ENCODE measurements at regions not wholly inside any gene's neighbourhood (a gene's known extent, or its start where the extent isn't known, plus 50 kb on each side); places are given as distances from the start of the nearest gene placed in this dataset.

- DNase-seq (ENCODE audit: low read depth) = no peak
Measured at GRCh38 chr13:97562962-97563361, 129.0 kb downstream of the RAP2A start.

DNA sequence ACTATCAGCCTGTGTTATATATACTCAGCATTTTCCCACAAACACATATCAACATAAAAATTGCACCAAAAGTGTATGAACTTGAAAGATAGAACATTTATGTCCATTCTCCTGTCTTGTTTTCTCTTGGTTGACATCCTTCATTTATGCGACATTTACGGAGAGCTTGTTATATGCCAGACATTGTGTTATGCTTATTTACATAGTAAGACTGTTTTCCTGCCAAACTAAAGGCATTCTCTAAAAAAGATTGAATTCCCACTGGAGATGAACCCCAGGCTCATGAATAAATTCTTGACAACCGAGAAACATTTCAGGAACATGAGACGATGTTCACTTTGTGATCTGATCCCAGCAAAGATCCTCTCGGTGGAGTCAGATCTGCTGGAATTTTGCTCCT lies 131.0 kb downstream of the RAP2A start:
- no peak for DNase-seq (ENCODE audit: low read depth)

GRCh38 chr13:97565906-97566305 lies 131.9 kb downstream of the RAP2A start:
- DNase-seq (ENCODE audit: low read depth) = no peak

GRCh38 chr13:97566907-97567306 lies 132.9 kb downstream of the RAP2A start:
- no peak for DNase-seq (ENCODE audit: low read depth)

GRCh38 chr13:97567510-97568243 lies 133.7 kb downstream of the RAP2A start:
- DNase-seq (ENCODE audit: low read depth) = no peak

DNA sequence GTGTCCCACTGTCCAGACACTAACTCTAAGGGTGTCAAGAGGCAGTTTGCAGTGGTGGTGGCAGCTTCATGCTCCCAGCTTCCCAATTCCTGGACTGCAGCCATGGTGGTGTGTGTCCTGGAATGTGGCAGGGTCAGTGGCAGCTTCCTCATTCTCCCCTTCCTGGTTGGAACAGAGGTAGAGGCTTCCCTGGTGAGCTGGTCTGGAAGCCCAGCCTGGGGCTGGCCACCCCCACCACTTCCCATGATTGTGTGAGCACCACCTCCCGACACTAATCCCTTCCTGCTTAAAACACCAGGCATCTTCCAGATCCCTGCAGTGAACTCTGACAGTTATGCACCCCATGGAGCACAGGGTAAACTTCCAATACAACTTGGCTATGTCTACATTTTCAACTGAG lies 134.9 kb downstream of the RAP2A start:
- no peak for DNase-seq (ENCODE audit: low read depth)

- DNase-seq (ENCODE audit: low read depth) = no peak
Measured at GRCh38 chr13:97569841-97570240, 135.9 kb downstream of the RAP2A start.

- DNase-seq (ENCODE audit: low read depth) = no peak
Measured at GRCh38 chr13:97570442-97570841, 136.5 kb downstream of the RAP2A start.

- DNase-seq (ENCODE audit: low read depth) = no peak
Measured at GRCh38 chr13:97573011-97573410, 139.0 kb downstream of the RAP2A start.

DNA sequence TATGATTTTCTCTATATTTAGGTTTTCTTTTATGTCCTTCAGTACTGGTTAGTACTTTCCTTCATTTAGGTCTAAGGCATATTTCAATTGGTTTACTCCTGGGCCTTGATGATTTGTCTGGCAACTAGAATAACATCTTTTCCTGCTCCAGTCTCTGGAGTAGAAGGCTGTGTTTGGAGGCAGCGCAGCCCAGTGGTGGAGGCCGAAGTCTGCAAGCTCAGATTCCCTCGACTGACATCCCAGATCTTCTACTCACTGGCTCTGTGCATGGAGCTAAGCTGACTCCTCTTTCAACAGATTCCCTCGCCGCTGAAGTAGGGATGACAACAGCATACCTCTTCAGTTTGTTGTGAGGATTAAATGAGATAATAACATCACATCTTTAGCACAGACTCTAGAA lies 141.0 kb downstream of the RAP2A start:
- no peak for DNase-seq (ENCODE audit: low read depth)

GRCh38 chr13:97577026-97577425 lies 143.1 kb downstream of the RAP2A start:
- no peak for DNase-seq (ENCODE audit: low read depth)

GRCh38 chr13:97582170-97582569 lies 148.2 kb downstream of the RAP2A start:
- no peak for DNase-seq (ENCODE audit: low read depth)

DNA sequence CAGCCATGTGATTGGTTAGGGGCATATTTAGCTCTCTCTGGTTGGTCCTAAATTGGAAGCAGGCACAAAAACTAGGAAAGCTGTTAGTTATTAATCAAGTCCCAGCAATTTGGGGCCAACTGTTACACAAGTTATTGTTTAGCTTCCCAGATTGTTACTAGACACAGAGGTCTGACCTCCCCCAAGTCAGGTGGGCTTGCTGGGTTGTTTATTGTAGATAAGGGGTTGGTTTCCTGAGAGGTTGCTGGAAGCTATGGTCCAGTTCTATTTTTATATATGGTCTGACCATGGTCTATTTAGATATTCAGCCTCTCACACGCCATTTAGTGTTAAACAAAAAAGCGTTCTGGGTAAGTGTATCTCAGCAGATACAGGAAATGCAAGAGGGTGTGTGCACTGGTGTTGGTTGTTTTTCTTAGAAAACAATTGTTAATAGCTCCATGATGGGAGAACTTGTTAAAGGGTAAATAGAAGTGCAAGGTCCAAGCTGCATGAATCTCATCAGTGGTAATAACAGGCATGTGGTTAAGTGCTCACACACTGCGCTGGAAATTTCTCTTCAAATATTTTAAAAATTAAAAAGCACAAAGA lies 150.0 kb downstream of the RAP2A start:
- no peak for DNase-seq (ENCODE audit: low read depth)

GRCh38 chr13:97586941-97587340 lies 153.0 kb downstream of the RAP2A start:
- DNase-seq (ENCODE audit: low read depth) = no peak

DNA sequence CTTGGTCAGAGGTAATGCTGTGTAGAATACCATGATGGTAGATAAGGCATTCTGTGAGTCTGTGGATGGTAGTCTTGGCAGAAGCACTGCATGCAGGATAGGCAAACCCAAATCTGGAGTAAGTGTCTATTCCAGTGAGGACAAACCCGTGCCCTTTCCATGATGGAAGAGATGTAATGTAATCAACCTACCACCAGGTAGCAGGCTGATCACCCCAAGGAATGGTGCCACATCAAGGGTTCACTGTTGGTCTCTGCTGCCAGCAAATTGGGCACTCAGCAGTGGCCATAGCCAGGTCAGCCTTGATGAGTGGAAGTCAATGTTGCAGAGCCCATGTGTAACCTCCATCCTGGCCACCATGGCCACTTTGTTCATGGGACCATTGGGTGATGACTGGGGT lies 155.0 kb downstream of the RAP2A start:
- no peak for DNase-seq (ENCODE audit: low read depth)

- peak; percentile 41 for DNase-seq (ENCODE audit: low read depth)
Measured at GRCh38 chr13:97600458-97601075, 166.6 kb downstream of the RAP2A start.

GRCh38 chr13:97615266-97615665 lies 181.3 kb downstream of the RAP2A start:
- DNase-seq (ENCODE audit: low read depth) = no peak

GRCh38 chr13:97616385-97616784 lies 182.4 kb downstream of the RAP2A start:
- no peak for DNase-seq (ENCODE audit: low read depth)

GRCh38 chr13:97621025-97621424 lies 187.1 kb downstream of the RAP2A start:
- DNase-seq (ENCODE audit: low read depth) = no peak

DNA sequence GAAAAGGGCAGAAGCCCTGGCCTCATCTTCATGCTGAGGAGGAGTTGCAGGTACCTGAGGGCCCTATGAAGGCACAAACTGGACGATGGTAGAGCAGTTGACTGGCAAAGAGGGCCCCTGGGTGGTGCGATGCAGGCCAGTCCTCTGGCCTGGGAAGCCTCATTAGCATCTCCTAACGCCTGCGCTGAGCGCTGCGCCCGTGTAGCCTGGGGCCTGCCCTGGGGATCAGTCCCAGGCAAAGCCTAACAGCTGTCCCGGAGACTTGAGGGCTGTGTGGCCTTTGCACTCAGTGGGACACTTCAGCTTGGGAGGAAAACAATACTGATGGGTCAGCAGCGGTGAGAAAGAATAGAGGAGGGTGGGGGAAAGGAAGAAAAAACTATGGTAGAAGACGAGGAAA lies 187.7 kb downstream of the RAP2A start:
- no peak for DNase-seq (ENCODE audit: low read depth)

DNA sequence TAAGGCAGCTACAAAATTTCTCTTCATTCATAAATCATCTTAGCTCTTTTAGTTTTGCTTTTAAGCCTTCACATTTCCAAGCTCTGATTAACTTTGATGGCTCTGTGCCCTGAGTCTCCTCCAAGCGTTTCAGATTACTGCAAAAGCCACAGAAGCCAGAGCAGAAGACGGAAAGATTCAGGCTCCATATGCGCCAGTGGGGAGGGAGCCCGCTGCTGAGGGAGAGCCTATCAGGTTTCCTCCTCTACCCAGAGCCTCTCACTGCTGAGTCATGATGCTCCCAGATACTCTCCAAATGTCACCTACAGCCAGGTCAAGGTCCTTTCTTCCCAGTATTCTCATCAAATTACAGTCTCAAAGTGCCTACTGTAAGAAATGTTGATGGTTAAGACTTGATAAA lies 193.6 kb downstream of the RAP2A start:
- peak; percentile 84 for DNase-seq (ENCODE audit: low read depth)

GRCh38 chr13:97629601-97630272 lies 195.8 kb downstream of the RAP2A start:
- DNase-seq (ENCODE audit: low read depth) = no peak

DNA sequence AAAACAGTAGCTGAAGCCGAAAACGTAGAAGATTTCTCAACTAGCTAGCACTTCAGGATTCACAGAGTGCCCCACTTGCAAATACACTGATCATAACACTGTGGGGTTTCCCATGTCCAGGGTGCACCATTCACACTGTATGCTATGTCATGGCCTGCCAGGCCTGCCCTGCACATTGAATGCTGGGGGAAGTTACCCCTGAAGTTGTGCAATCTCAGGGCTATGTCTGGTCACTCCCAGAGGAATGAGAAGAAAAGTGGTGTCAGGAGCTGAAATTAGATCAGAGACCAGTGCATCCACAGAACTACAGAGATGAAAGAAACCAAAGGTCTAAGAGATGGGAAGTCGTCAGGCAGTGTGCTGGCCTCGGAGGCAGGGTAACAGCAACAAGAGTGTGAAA lies 196.8 kb downstream of the RAP2A start:
- DNase-seq (ENCODE audit: low read depth) = no peak
